GM10266 (cell line): ENCODE measurements at regions not wholly inside any gene's neighbourhood (a gene's known extent, or its start where the extent isn't known, plus 50 kb on each side); places are given as distances from the start of the nearest gene placed in this dataset.

Experiments
- DNase-seq: peaks from one replicate; pipeline ENCODE4 v3.0.0; 2012; ENCODE audit errors: extremely low spot score
- CTCF ChIP-seq: IDR thresholded peaks from 2 replicates; pipeline ENCODE4 v1.5.1; 2012; ENCODE audit warnings: mild to moderate bottlenecking, low read depth; ENCODE audit not compliant: control insufficient read depth, insufficient read depth; ENCODE audit errors: missing control alignments

- DNase-seq = no peak
- TF ChIP-seq CTCF = no peak
These were observed 1039.9 kb downstream of the GLUD2 start for GRCh38 chrX:122087341-122087740.

- no peak for DNase-seq
- TF ChIP-seq CTCF = no peak
These were observed 1044.2 kb downstream of the GLUD2 start for GRCh38 chrX:122091571-122091970.

- no peak for TF ChIP-seq CTCF
- no peak for DNase-seq
These were observed 1045.0 kb downstream of the GLUD2 start for GRCh38 chrX:122092360-122092759.

GRCh38 chrX:122092978-122093377 is 1045.6 kb downstream of the GLUD2 start:
- no peak for TF ChIP-seq CTCF
- no peak for DNase-seq

- DNase-seq = no peak
- no peak for TF ChIP-seq CTCF
These were observed 1047.2 kb downstream of the GLUD2 start for GRCh38 chrX:122094611-122095010.

- TF ChIP-seq CTCF = no peak
- DNase-seq = no peak
These were observed 1066.0 kb downstream of the GLUD2 start for GRCh38 chrX:122113376-122113775.

GRCh38 chrX:122113896-122114295 is 1066.5 kb downstream of the GLUD2 start:
- no peak for DNase-seq
- TF ChIP-seq CTCF = no peak
